ENCODE measurements at regions not wholly inside any gene's neighbourhood (a gene's known extent, or its start where the extent isn't known, plus 50 kb on each side); places are given as distances from the start of the nearest gene placed in this dataset.

DNA sequence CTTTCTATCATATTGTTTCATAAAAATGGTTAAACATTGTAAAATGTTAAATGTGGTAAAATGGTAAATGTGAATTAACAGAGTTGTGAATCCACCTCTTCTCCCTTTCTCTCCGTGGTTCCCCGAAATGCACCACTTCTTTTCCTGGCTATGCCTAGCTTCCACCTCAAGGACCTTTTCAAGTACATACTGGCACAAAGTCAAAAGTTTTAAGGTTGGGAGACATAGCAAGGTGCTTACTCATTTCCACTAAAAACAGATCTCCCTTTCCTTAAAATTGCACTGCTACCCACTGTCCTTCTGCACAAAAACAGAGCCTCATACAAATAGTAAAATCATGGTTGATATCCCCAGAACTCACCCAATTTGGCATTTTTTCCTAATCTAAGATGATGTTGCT is 558.2 kb downstream of the SLITRK6 start:
- TF ChIP-seq, protein P1, sequence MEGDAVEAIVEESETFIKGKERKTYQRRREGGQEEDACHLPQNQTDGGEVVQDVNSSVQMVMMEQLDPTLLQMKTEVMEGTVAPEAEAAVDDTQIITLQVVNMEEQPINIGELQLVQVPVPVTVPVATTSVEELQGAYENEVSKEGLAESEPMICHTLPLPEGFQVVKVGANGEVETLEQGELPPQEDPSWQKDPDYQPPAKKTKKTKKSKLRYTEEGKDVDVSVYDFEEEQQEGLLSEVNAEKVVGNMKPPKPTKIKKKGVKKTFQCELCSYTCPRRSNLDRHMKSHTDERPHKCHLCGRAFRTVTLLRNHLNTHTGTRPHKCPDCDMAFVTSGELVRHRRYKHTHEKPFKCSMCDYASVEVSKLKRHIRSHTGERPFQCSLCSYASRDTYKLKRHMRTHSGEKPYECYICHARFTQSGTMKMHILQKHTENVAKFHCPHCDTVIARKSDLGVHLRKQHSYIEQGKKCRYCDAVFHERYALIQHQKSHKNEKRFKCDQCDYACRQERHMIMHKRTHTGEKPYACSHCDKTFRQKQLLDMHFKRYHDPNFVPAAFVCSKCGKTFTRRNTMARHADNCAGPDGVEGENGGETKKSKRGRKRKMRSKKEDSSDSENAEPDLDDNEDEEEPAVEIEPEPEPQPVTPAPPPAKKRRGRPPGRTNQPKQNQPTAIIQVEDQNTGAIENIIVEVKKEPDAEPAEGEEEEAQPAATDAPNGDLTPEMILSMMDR (conservative IDR thresholded peaks at IDR 0.05): no peak
- TF ChIP-seq ZFX (IDR thresholded peaks at IDR 0.05): no peak
